K562 (cell line): ENCODE measurements at regions not wholly inside any gene's neighbourhood (a gene's known extent, or its start where the extent isn't known, plus 50 kb on each side); places are given as distances from the start of the nearest gene placed in this dataset.

ENCODE experiments used
- CHD7 ChIP-seq: fragments of 200-600 bp; sonication (generic); IDR thresholded peaks from one replicate; pipeline ENCODE4 v1.6.1; 2012; ENCODE audit warnings: mild to moderate bottlenecking, low read depth, low read length, inconsistent platforms

GRCh38 chr5:12177225-12177624, 273.0 kb upstream of the CTNND2 start (continued):
- no peak for TF ChIP-seq CHD7
- TF ChIP-seq, all 486 proteins: peak for 0
